Mesenchymal stem cell (in vitro differentiated cells and primary cell): ENCODE measurements at regions not wholly inside any gene's neighbourhood (a gene's known extent, or its start where the extent isn't known, plus 50 kb on each side); places are given as distances from the start of the nearest gene placed in this dataset.

Experiments
- DNase-seq: peaks from one replicate; pipeline ENCODE4 v3.0.0-alpha.2; 2013
- H2AFZ ChIP-seq: one replicate; pipeline ENCODE4 v1.6.1; 2013; ENCODE audit warnings: low read depth, mild to moderate bottlenecking, control low read depth, inconsistent platforms, low read length, moderate library complexity
- H2AK5ac ChIP-seq: 2 replicates; pipeline ENCODE4 v1.6.1; 2013; ENCODE audit warnings: low read length, moderate library complexity, mild to moderate bottlenecking, inconsistent platforms; ENCODE audit not compliant: severe bottlenecking
- H2BK120ac ChIP-seq: one replicate; pipeline ENCODE4 v1.6.1; 2013; ENCODE audit warnings: low read depth, mild to moderate bottlenecking, inconsistent platforms, low read length, moderate library complexity
- H2BK12ac ChIP-seq, 2 experiments: one replicate each; pipeline ENCODE4 v1.6.1; 2013; ENCODE audit warnings: inconsistent platforms in 2 of 2, low read length in 2 of 2, mild to moderate bottlenecking in 2 of 2, moderate library complexity in 2 of 2, control low read depth in 1 of 2
- H2BK15ac ChIP-seq: one replicate; pipeline ENCODE4 v1.6.1; 2013; ENCODE audit warnings: mild to moderate bottlenecking, low read depth, inconsistent platforms; ENCODE audit not compliant: poor library complexity, severe bottlenecking
- H2BK5ac ChIP-seq: 2 replicates; pipeline ENCODE4 v1.6.1; 2013; ENCODE audit warnings: low read depth, mild to moderate bottlenecking, low read length, control low read depth, inconsistent platforms; ENCODE audit not compliant: poor library complexity, severe bottlenecking
- H3K14ac ChIP-seq, 2 experiments: one replicate each; pipeline ENCODE4 v1.6.1; 2013; ENCODE audit warnings: inconsistent platforms in 2 of 2, low read length in 2 of 2, control low read depth in 1 of 2, mild to moderate bottlenecking in 1 of 2, moderate library complexity in 1 of 2
- H3K18ac ChIP-seq, 2 experiments: one replicate each; pipeline ENCODE4 v1.6.1; 2013; ENCODE audit warnings: inconsistent platforms in 2 of 2, low read length in 2 of 2, control low read depth in 1 of 2, low read depth in 1 of 2, mild to moderate bottlenecking in 1 of 2
- H3K23ac ChIP-seq, 2 experiments: one replicate each; pipeline ENCODE4 v1.6.1; 2013; ENCODE audit warnings: inconsistent platforms in 2 of 2, low read length in 2 of 2, mild to moderate bottlenecking in 2 of 2, moderate library complexity in 2 of 2, control low read depth in 1 of 2
- H3K27ac ChIP-seq: 2 replicates; pipeline ENCODE4 v1.5.1; 2013; ENCODE audit warnings: mild to moderate bottlenecking, moderate library complexity, low read length, control low read depth, inconsistent platforms; ENCODE audit not compliant: poor library complexity, severe bottlenecking
- H3K27me3 ChIP-seq, 2 experiments: 2 replicates each; pipeline versions ENCODE4 v1.6.1 to v1.7.0; 2013; ENCODE audit warnings: low read length in 2 of 2, mild to moderate bottlenecking in 2 of 2, moderate library complexity in 2 of 2, control low read depth in 1 of 2, inconsistent platforms in 1 of 2; ENCODE audit not compliant: control insufficient read depth in 1 of 2, insufficient read depth in 1 of 2
- H3K36me3 ChIP-seq, 2 experiments: 2 replicates each; pipeline versions ENCODE4 v1.6.1 to v1.7.0; 2013; ENCODE audit warnings: low read length in 2 of 2, control low read depth in 1 of 2, inconsistent platforms in 1 of 2, low read depth in 1 of 2, mild to moderate bottlenecking in 1 of 2; ENCODE audit not compliant: insufficient read depth in 2 of 2, control insufficient read depth in 1 of 2
- H3K4ac ChIP-seq, 2 experiments: one replicate each; pipeline ENCODE4 v1.6.1; 2013; ENCODE audit warnings: inconsistent platforms in 2 of 2, low read length in 2 of 2, mild to moderate bottlenecking in 2 of 2, moderate library complexity in 2 of 2, control low read depth in 1 of 2, low read depth in 1 of 2
- H3K4me1 ChIP-seq: 2 replicates; pipeline ENCODE4 v1.6.1; 2013; ENCODE audit warnings: low read depth, low read length, control low read depth; ENCODE audit not compliant: control insufficient read depth, insufficient read depth
- H3K4me2 ChIP-seq: 2 replicates; pipeline ENCODE4 v1.6.1; 2013; ENCODE audit warnings: low read length, mild to moderate bottlenecking, inconsistent platforms; ENCODE audit not compliant: poor library complexity, severe bottlenecking
- H3K4me3 ChIP-seq, 2 experiments: 2 replicates each; pipeline versions ENCODE4 v1.5.1 to v1.7.0; 2013; ENCODE audit warnings: low read length in 2 of 2, mild to moderate bottlenecking in 2 of 2, control low read depth in 1 of 2, low read depth in 1 of 2; ENCODE audit not compliant: insufficient read depth in 1 of 2
- H3K79me1 ChIP-seq: replicated peaks from 2 replicates; pipeline ENCODE4 v1.6.1; 2013; ENCODE audit warnings: mild to moderate bottlenecking, control low read depth, low read length, inconsistent platforms; ENCODE audit not compliant: poor library complexity, severe bottlenecking
- H3K9ac ChIP-seq: 2 replicates; pipeline ENCODE4 v1.7.0; 2013; ENCODE audit warnings: mild to moderate bottlenecking, low read length, moderate library complexity
- H3K9me3 ChIP-seq: 2 replicates; pipeline ENCODE4 v1.7.0; 2013; ENCODE audit warnings: mild to moderate bottlenecking, low read length; ENCODE audit not compliant: control insufficient read depth
- H4K8ac ChIP-seq: one replicate; pipeline ENCODE4 v1.6.1; 2013; ENCODE audit warnings: inconsistent platforms, mild to moderate bottlenecking, low read length, moderate library complexity
- H4K91ac ChIP-seq: one replicate; pipeline ENCODE4 v1.6.1; 2013; ENCODE audit warnings: mild to moderate bottlenecking, low read length, inconsistent platforms
- WGBS: methylation state at CpG from one replicate; pipeline ENCODE4 v1.1.7; 2013; ENCODE audit warnings: mixed read lengths; 5-methylcytosine and 5-hydroxymethylcytosine counted together

- WGBS, result 65% methylated on average over 3 of the region's 3 CpGs
- Histone ChIP-seq H3K14ac (no peak overlapping the region), H2BK5ac (no peak overlapping the region), H3K27me3 (peaks cover 0 to 4% of the 10 kb centered on the region in 2 experiments), H3K4ac (no peak overlapping the region), H4K8ac (no peak overlapping the region), H3K9ac (no peak overlapping the region), H2BK120ac (no peak overlapping the region), H4K91ac (no peak overlapping the region), H3K4me1 (no peaks in the 10 kb centered on the region), H3K4me2 (no peak overlapping the region), H3K23ac (no peak overlapping the region), H2AK5ac (no peak overlapping the region), H2BK12ac (peak overlapping the region; percentile 44 to 65), H3K9me3 (no peaks in the 10 kb centered on the region), H3K27ac (no peak overlapping the region), H2AFZ (no peak overlapping the region), H3K4me3 (no peak overlapping the region), H3K18ac (peak overlapping the region; percentile 12 to 28), H3K79me1 (no peaks in the 10 kb centered on the region), H2BK15ac (no peak overlapping the region), H3K36me3 (no peaks in the 10 kb centered on the region)
- DNase-seq, result no peak
Observed at GRCh38 chr4:38601916-38602291, 62.1 kb upstream of the KLF3 start.

- no peaks in the 10 kb centered on the region for H3K9me3 ChIP-seq
- H2BK120ac ChIP-seq, result no peak overlapping the region
- no peak overlapping the region for H3K27ac ChIP-seq
- no peak for DNase-seq
- no peak overlapping the region for H3K4me2 ChIP-seq
- H2AK5ac ChIP-seq, result no peak overlapping the region
- no peaks in the 10 kb centered on the region for H3K4me1 ChIP-seq
- H4K8ac ChIP-seq, result peak overlapping the region; percentile 55
- no peak overlapping the region for H3K4me3 ChIP-seq
- H3K4ac ChIP-seq, result no peak overlapping the region
- peak overlapping the region; percentile 11 for H4K91ac ChIP-seq
- H3K23ac ChIP-seq, result no peak overlapping the region
- WGBS, result 96% methylated on average over 6 of the region's 6 CpGs
- H3K9ac ChIP-seq, result no peak overlapping the region
- no peak overlapping the region for H2BK15ac ChIP-seq
- H3K18ac ChIP-seq, result no peak overlapping the region
- H2BK12ac ChIP-seq, result peak overlapping the region in 1 of 2 experiments; percentile 68
- no peak overlapping the region for H3K14ac ChIP-seq
- H3K36me3 ChIP-seq, result no peaks in the 10 kb centered on the region
- no peaks in the 10 kb centered on the region for H3K79me1 ChIP-seq
- H2AFZ ChIP-seq, result no peak overlapping the region
- no peak overlapping the region for H2BK5ac ChIP-seq
- peaks cover 0 to 4% of the 10 kb centered on the region in 2 experiments for H3K27me3 ChIP-seq
Observed at GRCh38 chr4:38603652-38604051, 60.3 kb upstream of the KLF3 start.

GRCh38 chr4:38605181-38605752, 58.7 kb upstream of the KLF3 start:
- peak; percentile 36 for DNase-seq
- Histone ChIP-seq H3K79me1 (no peaks in the 10 kb centered on the region), H3K4me2 (no peak overlapping the region), H2BK120ac (peak overlapping the region; percentile 44), H2BK5ac (no peak overlapping the region), H3K9me3 (no peaks in the 10 kb centered on the region), H3K23ac (no peak overlapping the region), H3K27ac (no peak overlapping the region), H4K91ac (no peak overlapping the region), H2AFZ (no peak overlapping the region), H3K14ac (peak overlapping the region in 1 of 2 experiments; percentile 75), H3K27me3 (peaks cover 0 to 4% of the 10 kb centered on the region in 2 experiments), H3K18ac (peak overlapping the region; percentile 46 to 76), H2AK5ac (no peak overlapping the region), H4K8ac (peak overlapping the region; percentile 42), H3K4me3 (no peak overlapping the region), H2BK12ac (peak overlapping the region; percentile 51 to 91), H3K36me3 (no peaks in the 10 kb centered on the region), H3K9ac (no peak overlapping the region), H3K4ac (peak overlapping the region in 1 of 2 experiments; percentile 17), H2BK15ac (no peak overlapping the region), H3K4me1 (no peaks in the 10 kb centered on the region)
- 72% methylated on average over 6 of the region's 6 CpGs for WGBS

GRCh38 chr4:38605753-38606586, 58.0 kb upstream of the KLF3 start:
- 82% methylated on average over 12 of the region's 12 CpGs for WGBS
- H3K4ac ChIP-seq, result peak overlapping the region in 1 of 2 experiments; percentile 77
- H2BK12ac ChIP-seq, result peak overlapping the region; percentile 57 to 61
- peak overlapping the region; percentile 51 for H2BK120ac ChIP-seq
- H3K4me3 ChIP-seq, result peak overlapping the region in 1 of 2 experiments; percentile 27
- no peaks in the 10 kb centered on the region for H3K36me3 ChIP-seq
- no peak overlapping the region for H3K4me2 ChIP-seq
- H4K91ac ChIP-seq, result no peak overlapping the region
- DNase-seq, result peak; percentile 42
- no peak overlapping the region for H3K9ac ChIP-seq
- peaks cover 0 to 4% of the 10 kb centered on the region in 2 experiments for H3K27me3 ChIP-seq
- H3K14ac ChIP-seq, result peak overlapping the region in 1 of 2 experiments; percentile 89
- no peak overlapping the region for H2BK5ac ChIP-seq
- H4K8ac ChIP-seq, result peak overlapping the region; percentile 65
- no peak overlapping the region for H3K23ac ChIP-seq
- H3K18ac ChIP-seq, result peak overlapping the region; percentile 11 to 76
- H3K9me3 ChIP-seq, result no peaks in the 10 kb centered on the region
- H3K27ac ChIP-seq, result no peak overlapping the region
- H2BK15ac ChIP-seq, result peak overlapping the region; percentile 21
- no peaks in the 10 kb centered on the region for H3K79me1 ChIP-seq
- no peaks in the 10 kb centered on the region for H3K4me1 ChIP-seq
- H2AK5ac ChIP-seq, result no peak overlapping the region
- no peak overlapping the region for H2AFZ ChIP-seq
